Esophagus squamous epithelium (tissue), 5 donors: ENCODE measurements at regions not wholly inside any gene's neighbourhood (a gene's known extent, or its start where the extent isn't known, plus 50 kb on each side); places are given as distances from the start of the nearest gene placed in this dataset.

Experiments
- DNase-seq: peaks from one replicate; lab custom pipeline; 2025; lab: John Stamatoyannopoulos, UW
- H3K27ac ChIP-seq, 4 donors: fragments of 200-600 bp; sonication (generic); one replicate each; pipeline ENCODE4 v1.5.1; 2016 to 2019; ENCODE audit warnings: mild to moderate bottlenecking in 1 of 4
- H3K27me3 ChIP-seq, 4 donors: fragments of 200-600 bp; sonication (generic); 1 replicate in 3 of 4; 2 replicates in 1 of 4; pipeline versions ENCODE4 v1.5.1 to v1.6.0; 2017 to 2021; ENCODE audit warnings: antibody characterized with exemption in 1 of 4
- H3K36me3 ChIP-seq, 3 donors: fragments of 200-600 bp; sonication (generic); one replicate each; pipeline ENCODE4 v1.5.1; 2016 to 2019
- H3K4me1 ChIP-seq, 3 donors: fragments of 200-600 bp; sonication (generic); one replicate each; pipeline ENCODE4 v1.5.1; 2017 to 2019
- H3K4me3 ChIP-seq, 4 donors: fragments of 200-600 bp; sonication (generic); 1 replicate in 3 of 4; 2 replicates in 1 of 4; pipeline ENCODE4 v1.5.1; 2016 to 2019; ENCODE audit warnings: mild to moderate bottlenecking in 2 of 4, moderate library complexity in 1 of 4
- H3K9me3 ChIP-seq, 3 donors: fragments of 200-600 bp; sonication (generic); one replicate each; pipeline ENCODE4 v1.5.1; 2016 to 2019
- CTCF ChIP-seq, 6 experiments: fragments of 450-650 bp in 4 of 6; fragments of 200-600 bp in 2 of 6; sonication (generic) in 2 of 6; IDR thresholded peaks; one replicate each; pipeline ENCODE4 v1.5.1; 2016 to 2019; ENCODE audit warnings: antibody characterized with exemption in 6 of 6, mild to moderate bottlenecking in 4 of 6, moderate library complexity in 4 of 6
- POLR2A ChIP-seq, 4 donors: fragments of 450-650 bp; IDR thresholded peaks; one replicate each; pipeline ENCODE4 v1.6.1; 2017; ENCODE audit warnings: antibody characterized with exemption in 4 of 4, mild to moderate bottlenecking in 4 of 4, moderate library complexity in 3 of 4
- WGBS, 2 donors: methylation state at CpG; one replicate each; pipeline ENCODE4 v1.1.5; 2018; 5-methylcytosine and 5-hydroxymethylcytosine counted together
- intact Hi-C: fragments of 100-400 bp; cut with DNase I; formaldehyde crosslinking; loops from one replicate; pipeline ENCODE4 v1.15.0; 2022
- donor health status: DM: yes; HTN: yes; CAD: no.

- Histone ChIP-seq H3K27ac (no peak overlapping the region), H3K4me1 (no peaks in the 10 kb centered on the region), H3K4me3 (no peak overlapping the region), H3K36me3 (no peaks in the 10 kb centered on the region), H3K9me3 (no peaks in the 10 kb centered on the region), H3K27me3 (peaks cover 0 to 4% (median 0%) of the 10 kb centered on the region in 4 donors)
- intact Hi-C loops = no loop called here
- no peak for TF ChIP-seq CTCF (IDR thresholded peaks at IDR 0.05)
- TF ChIP-seq POLR2A (IDR thresholded peaks at IDR 0.05) = no peak
- WGBS, 2 donors = 49 to 50% methylated on average over 5 of the region's 5 CpGs
- DNase-seq = no peak
These were observed 83.7 kb upstream of the OBI1 start for GRCh38 chr13:78742659-78743058.

- DNase-seq = no peak
- TF ChIP-seq CTCF (IDR thresholded peaks at IDR 0.05) (no peak), POLR2A (IDR thresholded peaks at IDR 0.05) (no peak)
- Histone ChIP-seq H3K27me3 (no peaks in the 10 kb centered on the region), H3K9me3 (no peaks in the 10 kb centered on the region), H3K27ac (no peak overlapping the region), H3K36me3 (no peaks in the 10 kb centered on the region), H3K4me3 (no peak overlapping the region), H3K4me1 (no peaks in the 10 kb centered on the region)
- intact Hi-C loops = no loop called here
These were observed 77.2 kb upstream of the OBI1 start for GRCh38 chr13:78736142-78736541.

- intact Hi-C loops = no loop called here
- no peak overlapping the region for H3K27ac ChIP-seq
- H3K9me3 ChIP-seq = no peaks in the 10 kb centered on the region
- WGBS, 2 donors = 88 to 90% methylated on average over 1 of the region's 1 CpG
- no peaks in the 10 kb centered on the region for H3K4me1 ChIP-seq
- no peak overlapping the region for H3K4me3 ChIP-seq
- H3K36me3 ChIP-seq = no peaks in the 10 kb centered on the region
- H3K27me3 ChIP-seq = no peaks in the 10 kb centered on the region
- no peak for DNase-seq
- no peak for TF ChIP-seq CTCF (IDR thresholded peaks at IDR 0.05)
These were observed 73.6 kb upstream of the OBI1 start for GRCh38 chr13:78732445-78733017.

GRCh38 chr13:78722700-78723099 lies 63.7 kb upstream of the OBI1 start:
- no peaks in the 10 kb centered on the region for H3K27me3 ChIP-seq
- intact Hi-C loops = no loop called here
- no peak overlapping the region for H3K27ac ChIP-seq
- no peaks in the 10 kb centered on the region for H3K4me1 ChIP-seq
- H3K36me3 ChIP-seq = no peaks in the 10 kb centered on the region
- no peak for TF ChIP-seq POLR2A (IDR thresholded peaks at IDR 0.05)
- TF ChIP-seq CTCF (IDR thresholded peaks at IDR 0.05) = no peak
- DNase-seq = no peak
- no peaks in the 10 kb centered on the region for H3K9me3 ChIP-seq
- H3K4me3 ChIP-seq = no peak overlapping the region
- 73 to 76% methylated on average over 3 of the region's 3 CpGs for whole genome bisulfite sequencing, 2 donors

GRCh38 chr13:78719367-78719766 lies 60.4 kb upstream of the OBI1 start:
- Histone ChIP-seq H3K9me3 (no peaks in the 10 kb centered on the region), H3K27me3 (no peaks in the 10 kb centered on the region), H3K27ac (no peak overlapping the region), H3K36me3 (no peaks in the 10 kb centered on the region), H3K4me1 (no peaks in the 10 kb centered on the region), H3K4me3 (no peak overlapping the region)
- DNase-seq = no peak
- intact Hi-C loops = no loop called here
- 78 to 85% methylated on average over 2 of the region's 2 CpGs for WGBS, 2 donors
- TF ChIP-seq POLR2A (IDR thresholded peaks at IDR 0.05) = no peak
- TF ChIP-seq CTCF (IDR thresholded peaks at IDR 0.05) = no peak
